ENCODE measurements at regions not wholly inside any gene's neighbourhood (a gene's known extent, or its start where the extent isn't known, plus 50 kb on each side); places are given as distances from the start of the nearest gene placed in this dataset.

DNA sequence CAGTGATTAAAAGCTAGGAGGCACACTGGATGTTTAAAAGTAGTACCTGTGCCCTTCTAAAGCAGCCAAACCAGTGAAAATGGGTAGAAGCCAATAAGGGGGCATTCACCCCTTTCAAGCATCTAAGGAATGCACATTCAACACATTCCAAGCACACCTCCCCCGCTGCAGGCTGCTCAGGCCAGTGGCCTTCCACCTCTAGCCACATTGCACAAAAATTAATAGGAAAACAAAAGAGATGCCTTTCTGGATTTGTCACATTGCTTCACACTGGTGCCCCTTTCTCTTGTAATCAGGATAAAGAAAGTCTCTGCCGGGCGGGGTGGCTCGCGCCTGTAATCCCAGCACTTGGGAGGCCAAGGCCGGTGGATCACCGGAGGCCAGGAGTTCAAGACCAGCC is 834.0 kb downstream of the USP25 start:
- FAIRE-seq = no peak

DNA sequence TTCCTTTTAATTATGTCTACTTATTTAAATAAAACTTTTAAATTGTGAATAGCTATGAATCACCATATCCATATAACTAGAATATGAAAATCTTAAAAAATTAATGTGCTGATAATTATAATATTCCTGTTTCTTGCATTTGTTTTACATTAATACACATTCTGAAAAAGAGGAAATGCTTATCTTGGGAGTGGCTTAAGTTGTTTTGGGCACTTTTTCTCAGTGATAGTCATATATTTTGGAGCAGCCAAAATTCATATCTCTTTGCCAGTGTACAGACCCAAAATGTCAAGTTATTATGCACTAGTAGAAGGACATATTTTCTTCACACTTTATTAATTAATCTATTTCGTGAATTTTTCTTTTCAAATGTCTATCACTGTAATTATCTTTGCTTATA is 838.5 kb downstream of the USP25 start:
- peak; percentile 38 for FAIRE-seq

DNA sequence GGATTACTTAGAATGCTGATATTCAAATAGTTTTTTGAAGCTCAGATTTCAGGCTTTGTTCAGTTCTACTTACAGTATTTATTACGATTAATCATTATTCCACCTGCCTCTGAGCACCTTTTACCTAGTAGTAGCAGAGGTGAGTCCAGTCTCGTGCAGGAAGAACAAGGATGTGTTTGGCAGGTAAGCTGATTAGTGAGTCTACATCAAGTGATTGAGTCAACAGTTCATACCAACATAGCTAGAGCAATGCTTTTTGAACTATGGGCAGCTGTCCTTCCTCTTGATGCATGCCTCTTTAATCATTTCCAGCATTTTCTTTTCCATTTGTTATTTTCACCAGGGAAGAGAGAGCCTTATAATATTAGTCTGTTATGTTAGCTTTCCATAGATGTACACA is 838.9 kb downstream of the USP25 start:
- no peak for FAIRE-seq

DNA sequence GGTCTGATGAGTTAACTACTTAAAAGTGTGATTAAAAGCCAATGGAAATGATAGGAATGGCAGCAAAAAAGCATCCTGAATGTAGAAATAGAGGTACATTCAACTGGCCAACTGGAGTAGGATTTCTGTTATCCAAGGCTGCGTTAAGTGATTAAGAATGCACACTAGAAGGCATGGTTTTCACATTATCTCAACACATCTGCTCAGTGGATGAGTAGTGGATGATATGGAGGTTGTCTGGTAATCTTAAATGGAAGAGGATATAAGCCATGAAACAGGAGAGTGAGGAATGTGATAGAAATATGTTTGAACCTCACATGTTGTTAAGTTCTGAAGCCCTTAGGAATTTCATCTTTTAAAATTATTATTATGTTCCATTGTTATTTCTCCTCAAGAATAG is 839.9 kb downstream of the USP25 start:
- no peak for FAIRE-seq

DNA sequence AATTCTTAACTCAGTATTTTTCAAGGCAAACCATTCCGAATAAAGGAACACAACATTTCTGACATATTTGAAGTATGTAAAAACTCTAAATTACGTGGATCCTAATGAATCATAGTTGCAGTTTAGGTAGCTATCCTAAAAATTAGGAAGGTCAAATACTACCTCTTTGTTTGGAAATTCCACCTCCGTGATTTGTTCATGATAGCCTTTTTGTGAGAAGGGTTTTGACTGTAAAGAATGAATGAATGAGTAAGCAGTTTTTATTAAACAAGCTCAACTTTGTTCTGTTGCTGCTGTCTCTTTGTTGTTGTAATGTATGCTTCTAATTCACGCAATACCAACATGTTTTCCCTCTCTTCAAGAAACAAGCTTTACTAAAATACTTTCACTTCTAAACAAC is 840.4 kb downstream of the USP25 start:
- no peak for FAIRE-seq

DNA sequence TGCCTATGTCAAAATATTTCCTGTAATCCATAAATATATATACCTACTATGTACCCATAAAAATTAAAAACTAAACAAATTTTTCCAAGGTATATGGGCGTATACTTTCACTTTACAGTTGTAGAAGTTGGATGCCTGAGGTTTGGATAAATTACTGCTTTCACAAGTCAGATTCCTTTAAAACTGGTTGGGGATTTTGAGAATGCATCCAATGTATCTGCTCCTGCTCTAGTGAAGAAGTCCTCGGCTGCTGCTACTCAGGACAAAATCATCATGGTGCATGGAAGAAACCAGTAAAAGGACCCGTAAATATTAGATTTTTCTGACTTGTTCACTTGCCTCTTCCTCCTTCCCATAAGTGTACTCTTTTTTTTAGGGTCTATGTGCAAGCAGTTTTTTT is 841.1 kb downstream of the USP25 start:
- FAIRE-seq = no peak

DNA sequence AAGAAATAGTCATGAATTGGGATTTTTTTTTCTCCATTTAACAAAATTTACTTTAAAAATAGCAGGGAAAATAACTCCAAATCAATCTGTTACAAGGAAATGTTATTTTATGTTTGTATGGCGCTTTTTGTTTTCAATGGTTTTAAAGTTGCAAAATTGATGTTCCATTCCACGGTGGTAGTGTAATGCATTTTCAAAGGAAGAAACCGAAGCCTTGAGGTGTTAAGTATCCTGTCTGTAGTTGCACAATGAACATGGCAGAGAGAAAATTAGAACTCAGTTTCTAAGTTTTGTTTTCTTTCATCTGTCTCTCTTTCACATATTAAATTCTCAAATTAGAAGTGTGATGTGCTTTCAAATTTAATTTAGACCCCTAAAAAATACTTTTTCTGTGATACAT is 841.8 kb downstream of the USP25 start:
- FAIRE-seq = no peak

DNA sequence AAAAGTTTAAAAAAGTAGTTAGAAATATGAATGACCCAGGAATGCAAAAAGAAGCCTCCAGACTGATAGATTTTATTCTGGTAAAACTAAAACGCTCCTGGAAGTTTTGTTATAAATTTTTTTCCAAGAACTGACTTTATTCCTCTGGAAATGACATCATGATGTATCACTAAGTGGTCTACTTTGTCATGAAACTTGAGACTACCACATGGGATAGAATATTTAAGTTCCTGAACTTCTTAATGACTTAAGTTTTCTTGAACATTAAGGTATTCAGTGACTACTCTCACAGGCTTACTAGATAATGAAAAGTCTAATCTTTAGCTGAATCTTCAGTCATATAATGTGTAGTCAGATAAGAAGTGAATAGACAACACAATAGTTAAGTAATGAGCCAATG is 842.2 kb downstream of the USP25 start:
- no peak for FAIRE-seq

DNA sequence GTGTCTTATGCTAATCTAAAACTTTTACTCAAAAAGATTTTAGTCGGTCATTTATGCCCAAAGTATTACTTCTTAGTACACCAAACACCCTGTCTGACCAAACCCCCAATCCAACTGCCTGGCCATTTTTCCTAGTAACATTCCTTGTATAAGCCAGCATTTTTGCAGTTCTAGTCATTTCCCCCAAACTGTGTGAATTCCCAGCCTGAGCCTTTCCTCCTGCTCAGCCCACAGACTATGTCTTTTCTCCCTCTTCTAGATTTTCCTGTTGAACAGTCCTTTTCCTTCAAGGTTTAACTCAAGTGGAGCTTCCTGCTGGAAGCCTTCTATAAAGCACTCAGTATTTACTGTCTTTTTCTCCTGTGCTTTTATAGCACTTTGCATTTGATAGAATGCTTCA is 843.8 kb downstream of the USP25 start:
- no peak for FAIRE-seq

DNA sequence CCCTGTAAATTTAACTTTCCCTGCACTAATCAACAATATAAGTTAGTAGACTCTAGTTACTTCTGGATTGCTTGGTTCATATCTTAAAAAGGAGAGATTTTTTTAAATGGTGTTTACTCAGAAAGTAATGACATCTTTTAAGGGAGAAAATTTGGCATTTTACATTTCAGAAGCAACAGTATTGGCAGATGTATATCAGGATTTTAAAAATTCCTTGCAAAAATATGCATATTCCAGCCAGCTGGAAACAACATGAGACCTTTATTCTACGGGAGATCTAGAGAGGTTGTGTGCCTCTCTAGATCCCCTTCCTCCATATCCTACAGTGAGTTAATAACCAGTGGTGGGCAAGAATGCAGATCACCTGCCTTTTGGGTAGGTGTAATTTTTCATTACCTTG is 848.2 kb downstream of the USP25 start:
- no peak for FAIRE-seq

DNA sequence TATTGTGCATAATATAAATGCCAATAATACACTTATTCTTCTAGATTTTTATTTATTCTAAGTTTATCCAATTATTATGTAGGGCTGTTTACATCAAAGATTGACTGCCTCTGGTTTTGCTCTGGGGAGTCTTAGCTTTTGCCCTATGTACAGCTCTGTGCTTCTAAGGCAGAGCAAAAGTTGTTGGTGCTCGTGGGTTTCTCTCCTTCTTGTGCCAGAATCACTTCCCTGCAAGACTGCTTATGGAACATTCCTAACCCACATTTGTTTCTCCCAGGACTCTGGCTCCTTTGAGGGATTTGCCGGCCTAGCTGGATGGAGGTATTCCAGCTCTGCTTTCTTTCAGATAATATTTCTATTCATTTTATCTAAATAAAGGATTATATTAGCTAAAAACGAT is 849.1 kb downstream of the USP25 start:
- FAIRE-seq = no peak

DNA sequence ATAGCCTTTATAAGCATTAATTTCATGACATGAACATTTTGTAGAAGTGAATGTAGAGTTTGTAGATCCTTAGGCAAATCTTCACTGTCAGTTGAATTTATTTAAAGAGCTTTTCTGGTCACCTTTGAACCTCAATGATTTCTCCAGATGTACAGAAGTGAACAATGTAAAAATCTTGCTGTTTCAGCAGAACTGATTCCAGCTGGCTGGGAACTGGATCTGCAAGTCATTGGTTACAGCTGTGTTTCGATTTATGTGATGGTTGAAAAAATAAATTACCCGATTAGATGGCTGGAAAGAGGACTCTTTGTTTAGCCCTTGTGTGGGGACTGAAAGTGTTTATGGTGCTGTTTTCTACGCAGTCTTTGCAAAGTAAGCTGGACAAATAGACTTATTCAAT is 849.8 kb downstream of the USP25 start:
- peak; percentile 86 for FAIRE-seq

DNA sequence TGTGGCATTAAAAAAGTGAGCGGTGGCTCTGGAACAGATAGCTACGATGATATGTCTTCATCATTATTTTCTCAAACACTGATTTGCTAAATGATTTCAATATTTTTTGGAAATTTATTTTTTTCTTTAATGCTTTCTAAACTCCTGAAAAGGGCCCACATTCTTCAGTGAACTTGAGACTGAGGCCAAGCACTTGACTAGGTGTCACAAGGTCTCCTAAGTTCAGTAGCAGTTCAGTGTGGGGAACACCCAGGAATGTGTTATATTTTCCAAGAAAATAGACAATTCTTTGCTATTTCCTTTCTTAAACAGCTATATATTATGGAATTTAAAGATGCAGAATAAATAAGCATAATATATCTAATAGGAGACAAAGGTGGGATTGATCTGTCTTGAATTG is 850.9 kb downstream of the USP25 start:
- FAIRE-seq = no peak

DNA sequence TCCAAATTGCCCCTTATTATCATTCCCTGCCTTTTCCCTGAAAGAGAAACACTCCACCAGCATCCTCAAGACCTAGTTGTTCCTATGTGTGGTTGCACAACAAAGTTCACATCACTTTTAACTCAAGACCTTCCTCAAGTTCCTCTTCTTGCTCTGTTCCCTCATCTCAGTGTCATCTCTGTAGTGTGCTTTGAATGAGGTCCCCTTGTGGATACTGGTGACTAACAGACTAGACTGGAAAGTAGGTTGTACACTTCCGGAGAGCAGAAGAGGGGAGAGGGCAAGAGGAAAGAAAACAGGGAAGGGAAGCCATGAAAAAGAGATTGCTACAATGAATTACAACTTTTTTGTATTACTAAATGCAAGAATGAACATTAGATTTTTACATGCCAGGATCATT is 853.8 kb downstream of the USP25 start:
- FAIRE-seq = no peak

DNA sequence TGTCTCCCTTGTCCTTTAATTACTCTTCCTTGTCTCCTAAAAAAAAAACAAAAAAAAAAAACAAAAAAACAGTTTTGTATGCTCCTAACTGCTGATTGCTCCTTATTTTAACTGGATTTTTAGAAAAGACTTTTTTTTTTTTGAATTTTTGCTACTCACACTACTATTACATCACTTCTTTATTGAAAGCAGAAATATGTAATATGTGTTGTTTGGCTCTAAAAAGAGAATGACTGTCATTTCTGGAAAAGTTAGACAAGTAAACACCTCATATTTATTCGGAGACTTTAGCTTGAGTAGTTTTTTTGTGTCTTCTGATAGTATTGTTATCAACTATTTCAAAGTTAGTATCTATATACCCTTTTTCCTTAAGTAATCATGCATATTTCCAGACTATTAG is 855.0 kb downstream of the USP25 start:
- no peak for FAIRE-seq

DNA sequence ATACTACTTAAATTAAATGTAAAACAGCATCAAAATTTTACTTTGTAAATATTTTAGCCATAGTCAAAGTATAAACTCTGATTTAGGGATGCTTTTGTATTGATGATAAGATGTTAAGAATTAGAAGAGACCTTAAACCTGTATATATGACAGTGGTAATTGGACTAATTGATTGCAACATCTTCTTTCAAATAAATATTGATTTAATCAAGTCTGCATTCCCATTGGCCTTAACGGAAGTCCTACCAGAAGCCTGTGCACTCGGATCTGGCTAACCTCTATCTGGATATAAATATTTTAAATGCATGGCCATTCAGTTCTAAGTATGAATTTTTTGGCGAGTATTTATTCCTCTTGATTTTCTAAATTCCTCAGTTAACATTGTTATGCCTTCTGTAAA is 856.1 kb downstream of the USP25 start:
- no peak for FAIRE-seq

DNA sequence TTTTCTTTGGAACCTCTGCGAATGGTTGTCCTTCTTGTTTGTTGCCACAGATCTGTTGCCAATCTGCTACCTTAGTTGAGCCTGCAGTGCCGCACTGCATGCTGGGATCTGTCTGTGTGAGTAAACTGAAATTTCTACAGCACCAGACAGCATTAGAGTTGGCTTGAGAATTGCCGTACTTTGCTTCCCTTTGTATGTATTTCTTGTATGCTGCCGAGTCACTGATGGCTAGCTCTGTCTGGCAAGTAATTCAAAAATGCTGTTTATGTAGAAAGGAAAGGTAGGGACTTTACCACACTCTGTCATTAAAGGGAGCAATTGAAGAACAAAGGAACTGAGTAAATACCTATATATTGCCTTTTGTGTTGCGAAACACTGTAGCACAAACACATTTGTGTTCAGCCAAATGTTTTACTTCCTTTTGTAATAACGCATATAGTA is 857.4 kb downstream of the USP25 start:
- FAIRE-seq = peak; percentile 60

DNA sequence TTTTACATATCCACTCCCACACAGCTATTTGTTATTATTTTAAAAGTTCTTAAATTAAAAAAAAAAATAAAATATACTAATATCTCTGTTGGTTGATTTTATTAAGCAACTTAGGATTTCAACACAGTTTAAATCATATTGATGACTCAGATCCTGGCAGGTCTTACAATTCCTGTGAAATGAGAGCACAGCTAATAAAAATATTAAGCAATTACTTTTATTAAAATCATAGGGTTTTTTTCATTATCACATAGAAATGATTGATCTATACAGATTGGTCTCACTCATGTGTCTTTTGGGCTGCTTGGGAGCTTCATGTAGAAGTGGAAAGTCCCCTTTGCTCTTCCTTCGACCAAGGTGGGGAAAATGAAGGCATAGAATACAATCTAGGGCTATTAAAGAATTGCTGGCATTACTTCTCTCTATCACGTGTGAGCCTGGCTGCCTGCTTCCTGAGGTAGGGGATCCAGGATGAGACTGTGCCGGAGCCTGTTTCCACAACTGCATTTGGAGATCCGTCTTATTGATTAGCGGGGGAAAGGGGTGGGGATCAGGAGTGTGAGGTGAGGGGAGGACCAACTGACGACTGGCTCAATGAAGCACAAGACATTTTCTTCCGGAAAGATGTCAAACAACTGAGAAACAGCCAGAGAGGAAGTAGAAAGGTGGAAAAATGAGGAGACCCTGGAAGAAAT is 858.0 kb downstream of the USP25 start:
- peak; percentile 75 for FAIRE-seq

DNA sequence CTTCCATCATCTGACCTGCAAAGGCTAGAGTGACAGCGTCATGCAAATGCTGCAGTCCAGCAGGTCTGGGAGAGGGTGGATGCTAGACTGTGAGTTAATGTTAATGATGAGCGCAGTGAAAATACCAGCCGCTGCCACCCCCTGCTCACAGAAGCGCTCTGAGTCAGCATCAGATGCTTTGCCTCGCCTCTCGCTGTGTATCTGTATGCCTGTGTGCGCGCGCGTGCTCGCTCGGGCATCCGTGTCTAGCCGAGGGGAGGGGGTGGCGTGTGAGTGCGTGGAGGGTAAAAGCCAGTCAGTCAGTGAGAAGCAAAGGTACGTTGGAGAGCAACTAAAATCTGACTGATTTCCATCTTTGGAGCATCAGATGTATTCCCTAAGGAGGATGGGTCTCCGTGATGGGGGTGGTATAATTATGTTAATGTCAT is 858.7 kb downstream of the USP25 start:
- peak; percentile 45 for FAIRE-seq

DNA sequence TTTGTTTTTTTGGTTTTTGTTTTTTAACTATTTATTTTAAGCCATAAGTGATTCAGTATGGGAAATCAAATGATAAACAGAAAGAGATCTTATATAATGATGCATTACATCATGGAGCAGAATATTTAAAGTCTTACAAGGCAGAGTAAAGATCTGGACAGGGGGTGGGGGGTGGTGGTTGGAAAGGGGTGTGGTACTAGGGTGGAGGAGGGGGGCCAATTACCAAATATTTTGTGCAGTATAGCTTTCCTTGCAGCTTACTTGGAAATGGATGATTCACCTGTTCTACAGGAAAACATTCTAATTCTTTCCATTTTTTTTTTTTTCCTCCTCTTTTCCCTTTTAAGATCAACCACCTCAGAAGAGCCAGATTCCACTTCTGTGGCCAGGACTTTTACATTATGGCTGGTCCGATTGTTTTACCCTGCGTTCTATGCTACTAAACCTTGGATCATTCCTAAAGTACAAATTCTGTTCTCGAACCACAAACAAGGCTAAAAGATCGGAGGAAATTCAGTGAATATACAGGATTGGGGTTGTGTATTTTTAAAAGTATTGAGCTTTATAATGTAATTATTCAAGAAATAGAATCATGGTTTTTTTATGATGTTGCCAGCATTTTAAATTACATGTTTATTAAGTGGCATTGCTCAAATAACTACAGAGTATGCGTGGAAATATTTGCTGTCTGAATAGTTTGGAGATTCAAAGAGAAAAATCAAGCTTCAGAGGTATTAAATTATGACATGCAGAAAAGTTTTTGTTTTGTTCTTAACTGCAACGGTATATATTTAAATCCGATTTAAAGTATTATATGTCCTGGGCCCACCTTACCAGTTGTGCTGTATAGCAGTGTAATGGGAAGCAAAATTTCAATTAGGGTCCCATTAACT is 859.5 kb downstream of the USP25 start:
- FAIRE-seq = peak; percentile 36

DNA sequence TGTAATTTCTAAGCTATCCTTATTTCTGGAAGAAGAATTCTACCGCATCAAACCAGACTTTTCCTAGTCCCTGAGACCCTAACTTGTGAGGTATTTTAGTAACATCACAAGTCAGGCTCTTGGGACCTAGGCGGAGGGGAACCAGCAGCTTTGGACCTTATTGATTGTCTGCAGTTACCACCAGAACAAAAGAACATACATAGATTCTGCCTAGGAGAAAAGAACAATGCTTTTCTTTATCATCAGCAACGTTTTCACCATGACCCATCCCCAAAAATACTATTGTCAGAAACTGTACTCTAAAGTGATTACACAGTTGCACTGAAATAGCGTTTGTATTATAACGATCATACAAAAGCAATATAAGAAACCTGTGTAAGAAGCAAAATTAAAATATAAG is 860.4 kb downstream of the USP25 start:
- no peak for FAIRE-seq

DNA sequence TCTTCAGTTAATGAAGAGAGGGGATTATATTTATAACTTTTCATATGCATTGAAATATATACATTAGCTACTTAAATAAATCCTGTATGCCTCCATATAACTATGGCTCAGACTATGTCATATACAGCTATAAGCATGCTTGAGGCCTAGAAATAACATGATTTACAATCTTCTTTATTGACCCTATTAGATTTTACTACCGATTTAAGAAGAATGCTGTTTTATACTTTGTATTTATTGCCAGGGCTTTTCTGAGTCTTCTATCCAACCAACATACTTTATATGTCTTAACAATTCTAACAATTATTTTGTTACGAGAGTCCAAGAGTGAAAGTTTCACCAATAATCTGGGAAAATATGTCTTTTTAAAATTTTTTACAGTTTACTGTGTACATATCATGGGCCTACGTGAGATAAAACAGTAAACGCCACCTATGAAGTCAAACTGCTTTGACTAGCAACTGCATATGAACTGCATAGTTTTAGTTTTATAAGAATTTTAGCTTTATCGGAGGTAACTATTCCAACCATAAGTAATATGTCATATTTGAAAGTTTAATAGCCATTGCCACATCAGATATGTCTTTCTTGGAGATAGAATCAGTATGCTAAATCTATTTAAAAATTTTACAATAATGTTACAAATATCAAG is 861.0 kb downstream of the USP25 start:
- no peak for FAIRE-seq

DNA sequence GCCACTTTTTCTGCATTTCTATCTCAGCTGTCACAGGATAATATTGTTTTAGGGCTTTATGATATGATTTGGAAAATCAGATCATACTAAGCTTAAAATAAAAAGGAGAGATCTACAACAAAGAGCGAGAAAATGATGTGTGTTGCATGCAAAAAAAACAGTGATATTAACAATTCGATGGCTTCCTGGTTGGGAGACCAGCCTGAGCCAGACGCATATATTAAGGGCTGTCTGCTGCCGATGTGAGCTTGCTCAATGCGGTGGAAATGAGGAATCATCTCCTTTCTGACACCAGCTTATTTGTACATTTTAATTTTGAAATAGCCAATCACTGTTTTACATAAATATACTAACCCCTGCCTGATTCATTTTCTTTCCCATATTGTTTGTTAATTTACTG is 862.6 kb downstream of the USP25 start:
- no peak for FAIRE-seq

DNA sequence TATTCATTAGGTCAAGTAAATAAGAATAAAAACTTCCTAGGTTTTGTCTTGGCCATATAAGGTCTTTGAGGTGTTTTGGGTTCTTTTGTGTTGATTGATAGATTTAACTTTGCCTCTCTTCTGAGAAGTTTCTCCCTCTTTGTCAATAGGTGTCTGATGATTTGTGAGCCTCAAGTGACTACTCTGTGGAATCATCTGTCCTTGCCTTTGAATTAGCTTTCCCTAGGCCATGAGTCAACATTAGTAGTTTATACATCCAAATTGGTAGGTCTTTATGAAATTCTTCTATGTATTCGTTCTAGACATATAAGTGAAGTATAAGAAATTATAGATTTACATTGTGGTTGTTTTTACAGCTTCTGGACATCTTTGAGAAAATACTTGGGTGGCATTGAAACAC is 864.4 kb downstream of the USP25 start:
- FAIRE-seq = peak; percentile 21
